Astrocyte (in vitro differentiated cells and primary cell): ENCODE measurements at regions not wholly inside any gene's neighbourhood (a gene's known extent, or its start where the extent isn't known, plus 50 kb on each side); places are given as distances from the start of the nearest gene placed in this dataset.

Experiments used
- DNase-seq: peaks from one replicate; pipeline ENCODE4 v3.0.0-alpha.2; 2010; ENCODE audit warnings: low read depth
- FAIRE-seq: peaks from 2 replicates; lab custom pipeline; 2011; peaks lifted over from hg19 to GRCh38; lab: Jason Lieb, UNC
- H2AFZ ChIP-seq: 2 replicates; pipeline ENCODE4 v1.6.0; 2012; ENCODE audit warnings: low read depth, low read length, inconsistent platforms
- H3K27ac ChIP-seq: 2 replicates; pipeline ENCODE4 v1.5.1; 2011; ENCODE audit warnings: low read depth, low read length, inconsistent platforms
- H3K27me3 ChIP-seq: 2 replicates; pipeline ENCODE4 v1.6.0; 2011; ENCODE audit warnings: low read length, inconsistent platforms; ENCODE audit not compliant: insufficient read depth
- H3K36me3 ChIP-seq: 2 replicates; pipeline ENCODE4 v1.5.1; 2011; ENCODE audit warnings: low read length, inconsistent platforms; ENCODE audit not compliant: insufficient read depth
- H3K4me1 ChIP-seq: 2 replicates; pipeline ENCODE4 v1.5.1; 2011; ENCODE audit warnings: low read length, inconsistent platforms; ENCODE audit not compliant: insufficient read depth
- H3K4me2 ChIP-seq: 2 replicates; pipeline ENCODE4 v1.6.0; 2012; ENCODE audit warnings: low read length, inconsistent platforms
- H3K4me3 ChIP-seq: 2 replicates; pipeline ENCODE4 v1.5.1; 2011; ENCODE audit warnings: low read depth, mild to moderate bottlenecking, low read length, inconsistent platforms; ENCODE audit not compliant: insufficient read depth
- H3K79me2 ChIP-seq: 2 replicates; pipeline ENCODE4 v1.6.0; 2012; ENCODE audit warnings: mild to moderate bottlenecking, low read length, inconsistent platforms; ENCODE audit not compliant: insufficient read depth
- H3K9ac ChIP-seq: 2 replicates; pipeline ENCODE4 v1.6.0; 2012; ENCODE audit warnings: mild to moderate bottlenecking, low read length, inconsistent platforms
- H3K9me3 ChIP-seq: 2 replicates; pipeline ENCODE4 v1.5.1; 2012; ENCODE audit warnings: low read depth, mild to moderate bottlenecking, low read length, inconsistent platforms; ENCODE audit not compliant: insufficient read depth
- H4K20me1 ChIP-seq: 2 replicates; pipeline ENCODE4 v1.6.0; 2012; ENCODE audit warnings: low read length, inconsistent platforms; ENCODE audit not compliant: insufficient read depth
- H3K27ac Mint-ChIP-seq: one replicate; pipeline ENCODE4 v1.8.0; 2021; ENCODE audit warnings: mild to moderate bottlenecking, mixed read lengths; ENCODE audit not compliant: unreplicated experiment
- H3K27me3 Mint-ChIP-seq: one replicate; pipeline ENCODE4 v1.8.0; 2021; ENCODE audit warnings: low read depth, mixed read lengths; ENCODE audit not compliant: unreplicated experiment
- H3K36me3 Mint-ChIP-seq: one replicate; pipeline ENCODE4 v1.8.0; 2021; ENCODE audit warnings: low read depth, mixed read lengths; ENCODE audit not compliant: unreplicated experiment
- H3K4me1 Mint-ChIP-seq: one replicate; pipeline ENCODE4 v1.8.0; 2021; ENCODE audit warnings: low read depth, mixed read lengths; ENCODE audit not compliant: unreplicated experiment
- H3K4me3 Mint-ChIP-seq: one replicate; pipeline ENCODE4 v1.8.0; 2021; ENCODE audit warnings: mild to moderate bottlenecking, moderate library complexity, mixed read lengths; ENCODE audit not compliant: unreplicated experiment
- H3K9me3 Mint-ChIP-seq: one replicate; pipeline ENCODE4 v1.8.0; 2021; ENCODE audit warnings: mild to moderate bottlenecking, mixed read lengths; ENCODE audit not compliant: unreplicated experiment
- CTCF ChIP-seq: IDR thresholded peaks from 2 replicates; pipeline ENCODE4 v1.5.1; 2011; ENCODE audit warnings: low read depth, mild to moderate bottlenecking, inconsistent platforms, low read length, moderate library complexity; ENCODE audit not compliant: insufficient read depth
- EZH2 ChIP-seq: IDR thresholded peaks from 2 replicates; pipeline ENCODE4 v1.6.1; 2012; ENCODE audit warnings: mild to moderate bottlenecking, low read length, inconsistent platforms; ENCODE audit not compliant: insufficient read depth

GRCh38 chr5:125175348-125176004 lies 429.0 kb upstream of the ZNF608 start:
- TF ChIP-seq CTCF (no peak), EZH2 (no peak)
- H4K20me1 ChIP-seq, result no peaks in the 10 kb centered on the region
- Mint-ChIP-seq H3K36me3 (no peaks in the 10 kb centered on the region), H3K27me3 (no peaks in the 10 kb centered on the region), H3K4me1 (no peaks in the 10 kb centered on the region), H3K4me3 (no peak overlapping the region), H3K9me3 (no peaks in the 10 kb centered on the region), H3K27ac (no peak overlapping the region)
- H3K36me3 ChIP-seq, result no peaks in the 10 kb centered on the region
- no peak overlapping the region for H3K27ac ChIP-seq
- no peaks in the 10 kb centered on the region for H3K9me3 ChIP-seq
- no peak overlapping the region for H2AFZ ChIP-seq
- no peaks in the 10 kb centered on the region for H3K79me2 ChIP-seq
- H3K4me3 ChIP-seq, result no peak overlapping the region
- no peak overlapping the region for H3K4me2 ChIP-seq
- DNase-seq (no peak), FAIRE-seq (no peak)
- no peaks in the 10 kb centered on the region for H3K27me3 ChIP-seq
- no peaks in the 10 kb centered on the region for H3K4me1 ChIP-seq
- H3K9ac ChIP-seq, result no peak overlapping the region

- no peaks in the 10 kb centered on the region for H3K79me2 ChIP-seq
- H3K9me3 ChIP-seq, result no peaks in the 10 kb centered on the region
- no peaks in the 10 kb centered on the region for H4K20me1 ChIP-seq
- no peak for FAIRE-seq
- no peak overlapping the region for H3K4me2 ChIP-seq
- no peaks in the 10 kb centered on the region for H3K27me3 ChIP-seq
- Mint-ChIP-seq H3K27ac (no peak overlapping the region), H3K36me3 (no peaks in the 10 kb centered on the region), H3K27me3 (no peaks in the 10 kb centered on the region), H3K4me1 (no peaks in the 10 kb centered on the region), H3K4me3 (no peak overlapping the region), H3K9me3 (no peaks in the 10 kb centered on the region)
- H3K4me1 ChIP-seq, result no peaks in the 10 kb centered on the region
- no peak overlapping the region for H3K27ac ChIP-seq
- no peak for TF ChIP-seq EZH2
- no peak for TF ChIP-seq CTCF
- no peak overlapping the region for H2AFZ ChIP-seq
- no peak for DNase-seq
- H3K4me3 ChIP-seq, result no peak overlapping the region
- no peak overlapping the region for H3K9ac ChIP-seq
- no peaks in the 10 kb centered on the region for H3K36me3 ChIP-seq
Measured at GRCh38 chr5:125176005-125176390, 429.6 kb upstream of the ZNF608 start.

GRCh38 chr5:125177340-125177739 lies 430.9 kb upstream of the ZNF608 start:
- Mint-ChIP-seq H3K36me3 (no peaks in the 10 kb centered on the region), H3K27me3 (no peaks in the 10 kb centered on the region), H3K27ac (no peak overlapping the region), H3K9me3 (no peaks in the 10 kb centered on the region), H3K4me3 (no peak overlapping the region), H3K4me1 (peaks cover 2% of the 10 kb centered on the region)
- no peak overlapping the region for H3K9ac ChIP-seq
- H3K79me2 ChIP-seq, result no peaks in the 10 kb centered on the region
- no peak overlapping the region for H2AFZ ChIP-seq
- no peaks in the 10 kb centered on the region for H3K27me3 ChIP-seq
- FAIRE-seq (no peak), DNase-seq (no peak)
- H3K27ac ChIP-seq, result no peak overlapping the region
- TF ChIP-seq EZH2 (no peak), CTCF (no peak)
- H4K20me1 ChIP-seq, result no peaks in the 10 kb centered on the region
- no peaks in the 10 kb centered on the region for H3K36me3 ChIP-seq
- H3K4me3 ChIP-seq, result no peak overlapping the region
- H3K4me2 ChIP-seq, result no peak overlapping the region
- no peaks in the 10 kb centered on the region for H3K4me1 ChIP-seq
- no peaks in the 10 kb centered on the region for H3K9me3 ChIP-seq
